ENCODE measurements at regions not wholly inside any gene's neighbourhood (a gene's known extent, or its start where the extent isn't known, plus 50 kb on each side); places are given as distances from the start of the nearest gene placed in this dataset.
"Not testable (repeated sequence)": the region's sequence is repeated elsewhere in the genome, so short reads cannot be mapped to it uniquely, and the experiment has no call there.

DNA sequence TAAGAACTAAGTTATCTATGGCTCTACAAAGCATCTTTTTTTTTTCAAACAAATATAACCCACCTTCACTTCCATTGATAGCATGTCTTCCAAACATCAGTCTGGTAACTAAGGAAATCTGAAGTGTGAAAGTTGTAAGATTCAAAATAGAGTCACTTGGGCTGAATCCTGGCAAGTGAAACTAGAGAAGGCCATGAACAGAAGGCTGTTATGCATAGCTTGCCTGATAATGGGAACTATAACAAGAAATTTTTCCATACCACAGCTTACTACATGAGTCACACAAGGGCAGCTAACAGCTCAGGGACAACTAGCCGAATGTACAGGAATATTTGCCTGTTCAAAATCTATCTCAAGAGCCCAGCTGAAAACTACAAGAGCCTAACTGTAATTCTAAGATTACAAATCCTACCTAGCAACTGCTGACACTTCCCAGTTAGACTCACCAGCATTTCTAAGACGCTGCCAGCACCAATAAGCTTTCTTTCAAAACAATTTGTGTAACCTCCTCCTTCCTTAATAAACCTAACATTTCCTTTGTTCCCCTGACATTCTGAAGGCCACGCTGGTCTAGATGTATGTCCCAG lies 1066.5 kb downstream of the PLOD2 start:
- no peak for DNase-seq

DNA sequence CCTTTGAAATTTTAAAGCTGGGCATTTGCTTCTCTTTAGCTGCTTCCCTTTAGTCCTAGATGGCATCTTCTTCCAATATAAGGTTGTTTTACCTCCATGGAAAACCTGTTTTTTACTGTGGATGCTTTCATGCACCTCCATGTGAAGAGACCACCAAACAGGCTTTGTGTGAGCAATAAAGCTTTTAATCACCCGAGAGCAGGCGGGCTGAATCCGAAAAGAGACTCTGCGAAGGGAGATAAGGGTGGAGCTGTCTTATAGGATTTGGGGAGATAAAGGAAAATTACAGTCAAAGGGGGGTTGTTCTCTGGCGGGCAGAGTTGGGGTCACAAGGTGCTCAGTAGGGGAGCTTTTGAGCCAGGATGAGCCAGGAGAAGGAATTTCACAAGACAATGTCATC lies 1049.8 kb downstream of the PLOD2 start:
- DNase-seq: not testable (repeated sequence)

GRCh38 chr3:145116769-145117168 lies 1044.2 kb downstream of the PLOD2 start:
- DNase-seq: no peak

DNA sequence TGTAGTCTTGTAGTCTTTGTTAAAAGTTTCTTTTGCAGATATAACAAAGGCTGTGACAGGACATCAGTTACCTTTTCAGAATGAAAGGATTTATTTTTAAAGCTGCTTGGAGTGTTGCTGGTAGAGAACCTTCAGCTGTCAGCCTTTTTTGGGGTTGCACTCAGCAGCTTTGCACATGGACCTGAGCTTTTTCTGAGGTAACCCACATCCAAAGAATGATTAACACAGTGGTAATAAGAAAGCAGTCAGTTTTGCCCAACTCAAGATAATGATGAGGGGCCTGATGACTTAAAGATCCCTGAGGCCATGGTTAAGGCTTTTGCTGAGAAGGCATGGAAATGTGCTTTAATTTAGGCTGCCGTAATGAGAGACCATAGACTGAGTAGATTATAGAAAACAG lies 1042.7 kb downstream of the PLOD2 start:
- no peak for DNase-seq

DNA sequence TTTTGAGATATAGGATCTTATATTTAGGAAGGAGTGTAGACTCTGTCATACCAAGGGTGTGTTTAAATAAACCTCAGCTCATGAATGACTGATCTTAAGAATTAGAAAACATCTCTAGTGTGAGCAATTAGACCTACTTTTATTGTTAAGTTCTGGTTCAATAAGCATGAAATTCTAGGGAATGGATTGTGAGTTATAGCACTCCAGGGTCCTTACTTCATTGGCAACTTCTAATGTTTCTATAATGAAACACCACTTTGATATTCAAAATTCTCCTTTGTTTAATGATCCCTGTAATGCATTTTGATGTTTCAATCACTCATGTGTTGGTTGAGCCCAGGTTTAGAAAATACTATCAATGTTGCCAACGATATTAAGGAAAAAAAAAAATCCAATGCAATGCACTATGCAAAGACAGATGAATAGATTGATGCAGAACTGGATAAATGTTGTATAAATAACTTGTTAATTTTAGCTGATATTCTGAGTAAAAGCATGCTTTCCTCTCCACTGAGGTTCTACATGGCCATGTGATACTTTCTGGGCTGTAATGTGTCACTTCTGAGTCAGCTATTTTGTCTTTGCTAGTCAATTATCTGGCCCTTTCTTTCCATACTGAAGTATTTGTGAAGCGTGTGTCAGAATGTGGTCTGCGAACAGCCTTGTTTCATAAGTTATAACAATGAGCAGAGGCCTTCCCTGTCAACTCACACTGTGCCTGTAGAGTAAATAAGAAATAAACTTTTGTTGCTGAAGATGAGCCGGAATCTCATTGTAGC lies 1035.9 kb downstream of the PLOD2 start:
- no peak for DNase-seq

DNA sequence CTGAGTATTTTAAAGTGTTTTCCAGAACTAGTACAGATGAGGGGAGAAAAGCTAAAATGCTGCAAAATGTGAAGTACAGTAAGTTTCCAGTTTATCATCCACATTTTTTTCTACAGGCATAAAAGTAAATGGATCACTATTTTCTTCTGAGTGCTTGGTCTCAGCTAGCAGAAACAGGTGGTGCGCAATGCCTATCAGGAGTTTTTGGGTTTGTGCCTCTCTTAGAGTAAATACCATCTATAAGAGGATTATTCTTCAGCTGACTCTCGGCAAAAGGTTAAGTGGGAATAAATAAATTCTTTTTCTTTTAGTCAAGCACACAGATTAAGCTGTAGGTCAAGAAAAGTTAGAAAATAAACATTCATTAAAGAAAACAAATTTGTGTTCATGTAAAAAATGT lies 1027.7 kb downstream of the PLOD2 start:
- no peak for DNase-seq

GRCh38 chr3:145134738-145135137 lies 1026.2 kb downstream of the PLOD2 start:
- no peak for DNase-seq

DNA sequence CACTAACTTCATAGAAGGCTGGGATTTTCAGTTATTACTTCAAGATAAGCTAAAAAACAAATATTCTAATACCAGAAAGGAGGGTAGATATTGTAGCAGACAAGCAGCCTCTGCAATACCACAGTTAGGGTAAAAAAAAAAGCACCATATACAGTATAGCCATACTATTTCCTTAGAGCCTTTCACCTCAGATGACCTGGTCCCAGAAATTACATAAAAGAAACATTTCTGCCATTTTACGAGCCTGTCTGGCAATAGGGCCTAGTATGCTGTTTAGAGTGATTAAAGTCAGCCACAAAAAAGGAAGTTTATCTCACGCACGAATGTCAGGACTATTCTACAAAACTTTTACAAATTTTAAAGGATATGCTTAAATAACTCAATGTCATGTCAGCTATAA lies 1016.6 kb downstream of the PLOD2 start:
- DNase-seq: no peak

DNA sequence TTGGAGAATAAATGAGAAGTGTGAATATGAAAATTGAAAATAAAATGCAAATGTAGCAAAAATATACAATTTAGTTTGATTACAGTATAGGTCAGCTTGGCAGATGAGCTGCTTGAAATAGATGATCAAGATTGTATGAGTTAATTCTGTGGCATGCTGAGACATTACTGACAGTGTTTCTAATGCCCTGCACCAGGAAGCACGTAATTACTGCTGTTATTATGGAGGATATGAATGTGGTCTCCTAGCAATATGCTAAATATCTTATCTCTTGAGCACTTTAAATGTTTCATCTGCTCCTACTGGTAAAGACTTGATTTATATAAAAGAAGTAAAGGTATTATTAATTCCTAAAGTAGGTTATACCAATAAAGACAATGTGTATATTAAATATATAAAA lies 1015.5 kb downstream of the PLOD2 start:
- peak; percentile 66 for DNase-seq

- no peak for DNase-seq
Observed at GRCh38 chr3:145159640-145160039, 1001.3 kb downstream of the PLOD2 start.

DNA sequence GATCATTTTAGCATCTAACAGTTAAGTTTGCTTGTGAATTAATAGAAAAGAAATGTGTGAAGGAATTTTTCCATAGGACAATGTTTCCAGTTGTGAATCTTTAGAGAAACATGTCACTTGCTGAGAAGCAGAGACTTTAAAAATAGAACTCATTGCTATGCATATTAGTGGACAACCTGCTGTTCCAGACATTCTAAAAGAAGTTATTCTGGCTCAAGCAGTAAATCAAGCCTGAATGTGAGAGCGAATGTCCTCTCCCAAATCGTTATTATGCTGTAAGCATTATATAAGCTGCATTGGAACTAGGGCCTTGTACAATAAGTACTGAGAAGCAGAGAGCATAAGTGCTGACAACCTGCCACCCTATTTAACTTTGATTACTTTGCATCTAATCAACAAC lies 990.9 kb downstream of the PLOD2 start:
- DNase-seq: no peak

DNA sequence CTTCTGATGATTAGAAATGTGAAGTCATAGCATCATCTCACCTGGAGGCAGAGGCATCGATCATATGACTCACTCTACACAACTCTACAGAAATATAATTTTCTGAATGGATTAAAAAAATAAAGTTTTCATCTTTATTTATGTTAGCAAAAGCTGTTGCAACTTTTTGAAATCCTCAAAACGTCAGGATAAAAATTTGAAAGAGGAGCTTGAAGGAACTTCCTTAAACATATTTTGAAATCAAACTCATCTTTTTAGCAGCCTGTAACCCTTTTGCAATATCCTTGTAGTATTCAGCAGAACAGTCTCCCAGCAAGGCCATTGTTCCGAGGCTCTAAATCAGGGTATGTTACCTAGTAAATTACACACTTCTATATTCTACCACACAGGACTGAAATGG lies 985.4 kb downstream of the PLOD2 start:
- DNase-seq: no peak

GRCh38 chr3:145176907-145177306 lies 984.1 kb downstream of the PLOD2 start:
- no peak for DNase-seq

DNA sequence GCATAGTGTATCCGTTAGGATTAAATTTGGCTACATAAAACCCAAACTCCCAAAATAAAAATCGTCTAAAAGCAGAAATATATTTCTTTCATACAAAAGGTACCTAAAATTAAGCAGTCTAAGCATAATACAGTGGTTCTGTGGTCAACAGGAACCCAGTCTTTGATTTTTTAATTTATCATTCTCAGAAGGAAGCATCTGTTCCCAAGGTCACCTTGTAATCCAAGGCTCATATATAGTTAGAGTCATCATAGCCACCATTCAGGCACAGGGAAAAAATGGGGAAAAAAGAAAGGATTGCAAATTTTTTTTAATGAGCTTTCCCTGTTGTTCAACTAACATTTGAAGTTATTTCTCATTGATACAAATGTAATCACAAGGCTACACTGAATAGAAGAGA lies 983.2 kb downstream of the PLOD2 start:
- no peak for DNase-seq

GRCh38 chr3:145182196-145182911 lies 978.6 kb downstream of the PLOD2 start:
- no peak for DNase-seq

- DNase-seq: no peak
Observed at GRCh38 chr3:145183261-145183660, 977.7 kb downstream of the PLOD2 start.

GRCh38 chr3:145188079-145188770 lies 972.8 kb downstream of the PLOD2 start:
- DNase-seq: no peak

- no peak for DNase-seq
Observed at GRCh38 chr3:145190138-145190537, 970.8 kb downstream of the PLOD2 start.

GRCh38 chr3:145190761-145191160 lies 970.2 kb downstream of the PLOD2 start:
- DNase-seq: no peak

- DNase-seq: no peak
Observed at GRCh38 chr3:145191543-145191942, 969.4 kb downstream of the PLOD2 start.

GRCh38 chr3:145197051-145197820 lies 963.7 kb downstream of the PLOD2 start:
- DNase-seq: peak; percentile 30

DNA sequence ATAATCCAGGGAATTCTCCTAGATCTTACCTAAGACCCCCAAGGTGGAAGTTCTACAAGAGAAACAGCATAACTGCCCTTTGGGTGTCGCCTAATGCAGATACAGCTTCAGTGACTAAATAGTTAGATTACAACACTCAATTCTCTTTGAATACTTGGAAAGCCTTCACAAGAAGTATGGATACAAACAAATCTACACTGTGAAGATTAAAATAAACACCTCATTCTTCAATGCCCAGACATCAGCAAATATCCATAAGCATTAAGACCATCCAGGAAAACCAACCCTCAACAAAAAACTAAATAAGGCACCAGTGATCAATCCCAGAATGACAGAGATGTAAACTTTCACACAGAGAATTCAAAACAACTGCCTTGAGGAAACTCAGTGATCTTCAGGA lies 963.2 kb downstream of the PLOD2 start:
- DNase-seq: no peak

GRCh38 chr3:145209561-145209960 lies 951.4 kb downstream of the PLOD2 start:
- no peak for DNase-seq
